Spleen (tissue), 7 donors: ENCODE measurements at regions not wholly inside any gene's neighbourhood (a gene's known extent, or its start where the extent isn't known, plus 50 kb on each side); places are given as distances from the start of the nearest gene placed in this dataset.

Experiments
- CTCF ChIP-seq, 11 experiments: fragments of 200-600 bp in 7 of 11; fragments of 450-650 bp in 4 of 11; sonication (generic) in 4 of 11; IDR thresholded peaks in 8 of 11; conservative IDR thresholded peaks in 3 of 11; 1 replicate in 7 of 11; 2 replicates in 4 of 11; pipeline versions ENCODE4 v1.4.0 to v1.8.0; 2016 to 2021; ENCODE audit warnings: antibody characterized with exemption in 11 of 11, inconsistent platforms in 4 of 11, mild to moderate bottlenecking in 1 of 11
- POLR2A ChIP-seq, 3 donors: fragments of 450-650 bp; IDR thresholded peaks; one replicate each; pipeline ENCODE4 v1.5.1; 2017; ENCODE audit warnings: antibody characterized with exemption in 3 of 3, mild to moderate bottlenecking in 1 of 3
- POLR2AphosphoS5 ChIP-seq, 3 donors: sonication (generic); formaldehyde crosslinking; IDR thresholded peaks; one replicate each; pipeline ENCODE4 v1.5.1; 2017; ENCODE audit warnings: antibody characterized with exemption in 3 of 3
- donor health status: DM: no; HTN: no; CAD: no; lungs with moderate emphysema.
- donor health status: DM: no; HTN: no; CAD: no.
- donor health status: DM: no; HTN: no; CAD: no.

- no peak for TF ChIP-seq POLR2A (IDR thresholded peaks at IDR 0.05)
- TF ChIP-seq CTCF (IDR thresholded peaks at IDR 0.05 in 8 of 11, conservative IDR thresholded peaks at IDR 0.05 in 3 of 11), result no peak
- TF ChIP-seq POLR2AphosphoS5 (IDR thresholded peaks at IDR 0.05), result no peak
These were observed 278.6 kb downstream of the CBLN1 start for GRCh38 chr16:49003022-49003421.
